WTC11 (cell line): ENCODE measurements at regions not wholly inside any gene's neighbourhood (a gene's known extent, or its start where the extent isn't known, plus 50 kb on each side); places are given as distances from the start of the nearest gene placed in this dataset.

ENCODE experiments used
- ATAC-seq: fragments of 200-7000 bp; cut with Tn5 transposase; 2 replicates; pipeline ENCODE4 v1.10.0; 2021; ENCODE audit warnings: mild to moderate bottlenecking, moderate library complexity
- CTCF ChIA-PET: fragments of 300-600 bp; sonication (Branson Sonifier 250); formaldehyde crosslinking; loops from one replicate; lab custom pipeline; 2021; ENCODE audit warnings: antibody characterized with exemption; lab: Charles Lee
- POLR2A ChIA-PET: fragments of 350-600 bp; sonication (Branson Sonifier 250); formaldehyde crosslinking; loops from one replicate; lab custom pipeline; 2021; ENCODE audit warnings: antibody characterized with exemption; lab: Charles Lee
- DNase-seq: peaks from one replicate; pipeline ENCODE4 v3.0.0; 2021; ENCODE audit warnings: low spot score
- H3K27ac Mint-ChIP-seq: 2 replicates; pipeline ENCODE4 v1.8.0; 2021; ENCODE audit warnings: mixed read lengths
- H3K27me3 Mint-ChIP-seq: 2 replicates; pipeline ENCODE4 v1.8.0; 2021; ENCODE audit warnings: low read depth, mild to moderate bottlenecking, moderate library complexity, mixed read lengths
- H3K36me3 Mint-ChIP-seq: 2 replicates; pipeline ENCODE4 v1.8.0; 2021; ENCODE audit warnings: mixed read lengths
- H3K4me1 Mint-ChIP-seq: 2 replicates; pipeline ENCODE4 v1.8.0; 2022; ENCODE audit warnings: mixed read lengths
- H3K4me3 Mint-ChIP-seq: 2 replicates; pipeline ENCODE4 v1.8.0; 2021; ENCODE audit warnings: mild to moderate bottlenecking, moderate library complexity, mixed read lengths
- H3K9me3 Mint-ChIP-seq: 2 replicates; pipeline ENCODE4 v1.8.0; 2021; ENCODE audit warnings: mixed read lengths
- ARID4B ChIP-seq: sonication (generic); formaldehyde crosslinking; IDR thresholded peaks from 2 replicates; pipeline ENCODE4 v1.8.0; 2023; ENCODE audit warnings: missing genetic modification reagents, mild to moderate bottlenecking, borderline replicate concordance
- ELF4 ChIP-seq: sonication (generic); formaldehyde crosslinking; IDR thresholded peaks from 2 replicates; pipeline ENCODE4 v1.8.1; 2022; ENCODE audit warnings: low read depth, mild to moderate bottlenecking, moderate library complexity, missing genetic modification reagents
- FOXP4 ChIP-seq: sonication (generic); formaldehyde crosslinking; IDR thresholded peaks from 2 replicates; pipeline ENCODE4 v1.8.0; 2022; ENCODE audit warnings: mild to moderate bottlenecking, missing genetic modification reagents
- IRF2 ChIP-seq: sonication (generic); formaldehyde crosslinking; IDR thresholded peaks from 2 replicates; pipeline ENCODE4 v1.8.0; 2022; ENCODE audit warnings: low read depth, missing genetic modification reagents, borderline replicate concordance
- NFE2L1 ChIP-seq: sonication (generic); formaldehyde crosslinking; IDR thresholded peaks from 2 replicates; pipeline ENCODE4 v1.8.1; 2023; ENCODE audit warnings: missing genetic modification reagents
- NFYB ChIP-seq: sonication (generic); formaldehyde crosslinking; conservative IDR thresholded peaks from 2 replicates; pipeline ENCODE4 v1.8.0; 2022; ENCODE audit warnings: low read depth, missing genetic modification reagents
- NR3C1 ChIP-seq: sonication (generic); formaldehyde crosslinking; conservative IDR thresholded peaks from 2 replicates; pipeline ENCODE4 v1.8.1; 2023; ENCODE audit warnings: low read depth, mild to moderate bottlenecking, missing genetic modification reagents
- SOX15 ChIP-seq: fragments of 250-450 bp; sonication (Bioruptor Pico); IDR thresholded peaks from 2 replicates; pipeline ENCODE4 v1.9.0; 2021; ENCODE audit warnings: mild to moderate bottlenecking
- STAT6 ChIP-seq: sonication (generic); formaldehyde crosslinking; conservative IDR thresholded peaks from 2 replicates; pipeline ENCODE4 v1.8.1; 2023; ENCODE audit warnings: mild to moderate bottlenecking, low read depth, missing genetic modification reagents, moderate library complexity
- TP53 ChIP-seq: sonication (generic); formaldehyde crosslinking; IDR thresholded peaks from 2 replicates; pipeline ENCODE4 v1.8.1; 2023; ENCODE audit warnings: mild to moderate bottlenecking, missing genetic modification reagents
- ZBTB21 ChIP-seq: sonication (generic); formaldehyde crosslinking; IDR thresholded peaks from 2 replicates; pipeline ENCODE4 v1.8.1; 2023; ENCODE audit warnings: mild to moderate bottlenecking, missing genetic modification reagents, borderline replicate concordance
- ZMAT4 ChIP-seq: fragments of 250-450 bp; sonication (Bioruptor Pico); IDR thresholded peaks from 2 replicates; pipeline ENCODE4 v1.9.0; 2021; ENCODE audit warnings: mild to moderate bottlenecking
- ZNF219 ChIP-seq: sonication (generic); formaldehyde crosslinking; IDR thresholded peaks from 2 replicates; pipeline ENCODE4 v1.8.0; 2023; ENCODE audit warnings: missing genetic modification reagents, mild to moderate bottlenecking, borderline replicate concordance
- ZNF396 ChIP-seq: fragments of 250-450 bp; sonication (Bioruptor Pico); IDR thresholded peaks from 2 replicates; pipeline ENCODE4 v1.8.0; 2021; ENCODE audit warnings: mild to moderate bottlenecking, moderate library complexity, borderline replicate concordance
- ZNF423 ChIP-seq: fragments of 250-450 bp; sonication (Bioruptor Pico); IDR thresholded peaks from 2 replicates; pipeline ENCODE4 v2.1.2; 2022; ENCODE audit warnings: mild to moderate bottlenecking, moderate library complexity
- ZNF425 ChIP-seq: fragments of 250-450 bp; sonication (Bioruptor Pico); conservative IDR thresholded peaks from 2 replicates; pipeline ENCODE4 v1.9.0; 2021; ENCODE audit warnings: mild to moderate bottlenecking

- POLR2A ChIA-PET = interaction anchor here (0.6 to 1.4 kb wide), 2 partner anchors 19 to 205 kb away, joined by 3 to 5 read pairs; no protein-coding TSS in a partner anchor
- H3K27ac Mint-ChIP-seq = no peak overlapping the region
- H3K27me3 Mint-ChIP-seq = peaks cover 7% of the 10 kb centered on the region
- peaks cover 18% of the 10 kb centered on the region for H3K9me3 Mint-ChIP-seq
- TF ChIP-seq FOXP4 = no peak
- no peak for TF ChIP-seq SOX15 (CRISPR knock-in tag)
- no peak for TF ChIP-seq ZNF219 (CRISPR knock-in tag)
- TF ChIP-seq NFE2L1 (CRISPR knock-in tag) = no peak
- TF ChIP-seq NR3C1 (CRISPR knock-in tag) = no peak
- TF ChIP-seq ZBTB21 (CRISPR knock-in tag) = no peak
- TF ChIP-seq NFYB = no peak
- TF ChIP-seq STAT6 (CRISPR knock-in tag) = no peak
- no peak for TF ChIP-seq ZNF425
- no peak for TF ChIP-seq ZMAT4 (CRISPR knock-in tag)
- TF ChIP-seq ZNF423 (CRISPR knock-in tag) = no peak
- H3K36me3 Mint-ChIP-seq = peaks cover 5% of the 10 kb centered on the region; the same call in 1 of the 2 replicates
- peak; percentile 72 for ATAC-seq
- CTCF ChIA-PET = interaction anchor here (1.5 to 1.8 kb wide), 2 partner anchors 55 to 180 kb away, joined by 4 read pairs; no protein-coding TSS in a partner anchor
- peaks cover 24% of the 10 kb centered on the region for H3K4me1 Mint-ChIP-seq
- no peak overlapping the region for H3K4me3 Mint-ChIP-seq
- DNase-seq = no peak
Measured at GRCh38 chr1:229047161-229047839, 223.6 kb upstream of the RAB4A start.

- no peak overlapping the region for H3K27ac Mint-ChIP-seq
- peaks cover 24% of the 10 kb centered on the region for H3K4me1 Mint-ChIP-seq
- H3K27me3 Mint-ChIP-seq = peaks cover 7% of the 10 kb centered on the region
- H3K4me3 Mint-ChIP-seq = no peak overlapping the region
- ATAC-seq (peak; percentile 30), DNase-seq (no peak)
- peaks cover 20% of the 10 kb centered on the region for H3K9me3 Mint-ChIP-seq
- POLR2A ChIA-PET = interaction anchor here (1.4 kb wide), 1 partner anchor 19 kb away, joined by 3 read pairs; no protein-coding TSS in a partner anchor
- CTCF ChIA-PET = interaction anchor here (1.5 to 1.8 kb wide), 2 partner anchors 55 to 179 kb away, joined by 4 read pairs; no protein-coding TSS in a partner anchor
- H3K36me3 Mint-ChIP-seq = peaks cover 5% of the 10 kb centered on the region; the same call in 1 of the 2 replicates
- no peak for TF ChIP-seq ELF4
- TF ChIP-seq ZNF425 = no peak
- no peak for TF ChIP-seq ARID4B (CRISPR knock-in tag)
- TF ChIP-seq IRF2 (CRISPR knock-in tag) = no peak
- no peak for TF ChIP-seq TP53 (CRISPR knock-in tag)
- TF ChIP-seq SOX15 (CRISPR knock-in tag) = no peak
- TF ChIP-seq ZNF396 (CRISPR knock-in tag) = no peak
- no peak for TF ChIP-seq ZBTB21 (CRISPR knock-in tag)
- no peak for TF ChIP-seq NFYB
Measured at GRCh38 chr1:229047840-229048620, 222.9 kb upstream of the RAB4A start.
